ENCODE measurements at regions not wholly inside any gene's neighbourhood (a gene's known extent, or its start where the extent isn't known, plus 50 kb on each side); places are given as distances from the start of the nearest gene placed in this dataset.

DNA sequence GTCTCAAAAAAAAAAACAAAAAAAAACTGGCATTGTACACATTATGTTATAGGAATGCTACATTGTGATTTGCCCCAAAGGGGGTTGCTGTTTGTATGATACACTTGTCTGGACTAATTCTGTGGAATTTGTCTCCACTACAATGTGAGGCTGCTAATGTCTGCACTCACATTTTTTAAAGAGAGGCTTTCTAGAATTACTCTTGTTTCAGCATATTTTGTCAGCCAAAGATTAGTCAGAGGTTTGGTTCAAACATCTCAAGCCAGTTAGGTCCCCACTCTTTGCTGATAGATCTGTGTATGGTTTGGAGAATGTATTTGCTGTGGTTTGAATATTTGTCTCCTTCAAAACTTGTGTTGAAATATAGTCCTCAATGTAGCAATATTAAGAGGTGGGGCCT lies 59.3 kb upstream of the ZNF169 start:
- Histone ChIP-seq H3K4me3 (no peak overlapping the region), H3K27me3 (ENCODE audit: insufficient read depth in 3 of 3, low read length in 2 of 3) (no peaks in the 10 kb centered on the region), H3K36me3 (ENCODE audit: insufficient read depth in 1 of 2, low read depth in 1 of 2) (peaks cover 0 to 3% of the 10 kb centered on the region in 2 donors), H3K9me3 (peaks cover 10% of the 10 kb centered on the region), H3K4me1 (peaks cover 20% of the 10 kb centered on the region), H3K27ac (no peak overlapping the region)
- intact Hi-C loops (cut with DNase I), result loop anchor here in 1 of 2 donors (10.0 kb wide), 1 partner anchor 65 kb away; no protein-coding TSS in a partner anchor
- no peak for ATAC-seq
- TF ChIP-seq, protein P1, sequence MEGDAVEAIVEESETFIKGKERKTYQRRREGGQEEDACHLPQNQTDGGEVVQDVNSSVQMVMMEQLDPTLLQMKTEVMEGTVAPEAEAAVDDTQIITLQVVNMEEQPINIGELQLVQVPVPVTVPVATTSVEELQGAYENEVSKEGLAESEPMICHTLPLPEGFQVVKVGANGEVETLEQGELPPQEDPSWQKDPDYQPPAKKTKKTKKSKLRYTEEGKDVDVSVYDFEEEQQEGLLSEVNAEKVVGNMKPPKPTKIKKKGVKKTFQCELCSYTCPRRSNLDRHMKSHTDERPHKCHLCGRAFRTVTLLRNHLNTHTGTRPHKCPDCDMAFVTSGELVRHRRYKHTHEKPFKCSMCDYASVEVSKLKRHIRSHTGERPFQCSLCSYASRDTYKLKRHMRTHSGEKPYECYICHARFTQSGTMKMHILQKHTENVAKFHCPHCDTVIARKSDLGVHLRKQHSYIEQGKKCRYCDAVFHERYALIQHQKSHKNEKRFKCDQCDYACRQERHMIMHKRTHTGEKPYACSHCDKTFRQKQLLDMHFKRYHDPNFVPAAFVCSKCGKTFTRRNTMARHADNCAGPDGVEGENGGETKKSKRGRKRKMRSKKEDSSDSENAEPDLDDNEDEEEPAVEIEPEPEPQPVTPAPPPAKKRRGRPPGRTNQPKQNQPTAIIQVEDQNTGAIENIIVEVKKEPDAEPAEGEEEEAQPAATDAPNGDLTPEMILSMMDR (IDR thresholded peaks at IDR 0.05), result no peak
- no peak for DNase-seq

GRCh38 chr9:94204174-94204573 lies 54.9 kb upstream of the ZNF169 start:
- 65 to 67% (median 66%) methylated on average over 4 of the region's 4 CpGs for WGBS, 3 donors
- TF ChIP-seq, protein P1 (IDR thresholded peaks at IDR 0.05), result no peak

GRCh38 chr9:94207781-94208180 lies 51.3 kb upstream of the ZNF169 start:
- DNase-seq, result no peak
- Histone ChIP-seq H3K27me3 (ENCODE audit: insufficient read depth in 3 of 3, low read length in 2 of 3) (no peaks in the 10 kb centered on the region), H3K4me3 (no peak overlapping the region), H3K4me1 (no peaks in the 10 kb centered on the region), H3K27ac (no peak overlapping the region), H3K36me3 (ENCODE audit: insufficient read depth in 1 of 2, low read depth in 1 of 2) (no peaks in the 10 kb centered on the region), H3K9me3 (no peaks in the 10 kb centered on the region)
- ATAC-seq, result no peak
- TF ChIP-seq, protein P1 (IDR thresholded peaks at IDR 0.05), result no peak
- WGBS, 3 donors, result 93 to 97% (median 95%) methylated on average over 1 of the region's 1 CpG
- intact Hi-C loops (cut with DNase I), result loop anchor here in 1 of 2 donors (10.0 kb wide), 1 partner anchor 73 kb away; no protein-coding TSS in a partner anchor

More at GRCh38 chr9:94204174-94204573, 54.9 kb upstream of the ZNF169 start:
- Histone ChIP-seq H3K36me3 (ENCODE audit: insufficient read depth in 1 of 2, low read depth in 1 of 2) (no peaks in the 10 kb centered on the region), H3K27ac (no peak overlapping the region), H3K27me3 (ENCODE audit: insufficient read depth in 3 of 3, low read length in 2 of 3) (no peaks in the 10 kb centered on the region), H3K9me3 (no peaks in the 10 kb centered on the region), H3K4me1 (peaks cover 11% of the 10 kb centered on the region), H3K4me3 (no peak overlapping the region)
- DNase-seq (no peak), ATAC-seq (no peak)
- intact Hi-C loops (cut with DNase I), result loop anchor here in 1 of 2 donors (10.0 kb wide), 1 partner anchor 69 kb away; no protein-coding TSS in a partner anchor

Data from psoas muscle (tissue), 7 donors.